GM19328 (cell line): ENCODE measurements at regions not wholly inside any gene's neighbourhood (a gene's known extent, or its start where the extent isn't known, plus 50 kb on each side); places are given as distances from the start of the nearest gene placed in this dataset.

Experiments
- ATAC-seq: cut with Tn5 transposase; IDR thresholded peaks from one replicate; pipeline ENCODE4 v1.9.1; 2021; ENCODE audit warnings: mild to moderate bottlenecking, moderate library complexity; ENCODE audit not compliant: unreplicated experiment

DNA sequence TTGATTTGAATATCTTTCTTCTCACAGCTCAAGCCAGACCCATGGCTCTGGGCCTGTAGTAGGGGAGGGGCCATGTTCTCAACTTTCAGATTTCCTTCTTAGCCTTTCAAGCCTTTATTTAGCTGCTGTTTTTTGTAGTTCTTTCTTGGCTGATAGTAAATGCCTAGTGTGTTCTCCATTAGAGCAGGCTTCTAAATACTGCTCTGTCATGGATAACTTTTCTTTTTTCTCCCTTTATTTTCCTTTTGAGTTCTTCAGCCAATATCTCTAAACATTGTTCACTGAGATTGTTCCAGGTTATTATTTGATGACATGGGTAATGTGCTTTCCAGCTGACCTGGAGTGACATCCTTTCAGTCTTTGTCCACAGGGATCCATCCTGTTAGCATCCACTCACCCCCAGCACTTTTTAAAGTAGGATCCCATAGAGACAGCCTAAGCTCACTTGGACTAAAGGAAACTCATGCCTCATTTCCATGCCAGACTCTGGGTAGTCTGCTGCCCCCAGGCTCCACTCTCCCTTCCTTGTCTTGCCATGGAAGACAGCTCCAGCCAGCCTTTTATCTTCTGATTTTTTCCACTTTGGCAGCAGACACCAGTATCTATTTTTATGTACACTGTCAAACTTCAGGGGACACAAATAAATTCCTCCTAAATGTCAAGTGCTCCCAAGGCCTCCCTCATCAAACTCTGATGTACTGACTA is 645.6 kb downstream of the RNF144B start:
- ATAC-seq: no peak

DNA sequence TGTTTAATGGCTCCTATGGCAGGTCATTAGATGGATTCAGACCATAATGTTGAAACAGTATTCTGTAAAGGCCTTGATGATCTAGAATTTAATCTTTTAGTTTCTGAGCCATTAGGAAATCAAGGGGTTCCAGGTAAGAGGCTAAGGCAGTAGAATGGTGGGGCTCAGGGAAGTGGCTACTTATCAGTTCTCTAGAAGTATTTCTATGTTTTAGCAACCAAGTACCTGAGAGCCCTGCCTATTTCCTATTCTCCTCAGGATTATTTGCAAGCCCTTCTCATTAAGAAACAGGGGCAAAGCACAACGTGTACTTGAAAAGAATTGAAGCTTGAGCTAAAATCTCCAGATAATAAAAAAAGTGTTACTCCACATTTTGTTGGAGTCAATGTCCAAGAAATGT is 646.5 kb downstream of the RNF144B start:
- no peak for ATAC-seq

GRCh38 chr6:19034986-19035385 is 647.8 kb downstream of the RNF144B start:
- ATAC-seq: no peak

- no peak for ATAC-seq
Measured at GRCh38 chr6:19035461-19036195, 648.5 kb downstream of the RNF144B start.

DNA sequence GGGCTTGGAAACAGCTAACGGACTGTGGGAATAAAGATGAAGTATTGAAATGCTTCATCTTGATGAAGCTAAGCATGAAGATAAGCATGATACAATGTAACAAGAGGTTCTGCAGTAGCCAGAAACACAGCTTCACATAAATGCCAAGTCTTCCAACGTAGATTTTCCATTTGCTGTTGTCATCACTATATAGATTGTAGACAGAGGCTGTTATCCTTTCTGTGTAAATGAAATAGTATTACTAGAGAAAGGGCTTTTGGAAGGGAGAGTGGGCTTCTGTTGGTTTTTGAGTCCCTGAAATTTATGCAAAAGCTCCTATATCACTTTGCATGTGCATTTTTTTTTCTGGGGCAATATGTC is 649.0 kb downstream of the RNF144B start:
- ATAC-seq: no peak

DNA sequence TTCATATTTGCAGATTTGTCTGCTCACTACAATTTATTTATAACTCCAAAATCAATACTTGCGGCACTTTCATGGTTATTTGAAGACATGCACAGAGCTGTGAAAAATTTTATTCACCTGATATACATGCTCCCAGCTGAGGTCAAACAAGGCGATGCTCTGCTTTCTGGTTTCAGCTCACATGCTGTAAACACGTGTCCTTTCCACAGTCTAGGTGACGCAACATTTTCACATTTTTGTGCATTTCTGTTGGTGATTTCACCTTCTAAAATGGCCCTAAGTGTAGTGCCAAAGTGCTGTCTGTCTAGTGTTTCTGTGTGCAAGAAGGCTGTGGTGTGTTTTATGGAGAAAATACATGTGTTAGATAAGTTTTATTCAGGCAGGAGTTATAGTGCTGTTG is 650.5 kb downstream of the RNF144B start:
- ATAC-seq: no peak

DNA sequence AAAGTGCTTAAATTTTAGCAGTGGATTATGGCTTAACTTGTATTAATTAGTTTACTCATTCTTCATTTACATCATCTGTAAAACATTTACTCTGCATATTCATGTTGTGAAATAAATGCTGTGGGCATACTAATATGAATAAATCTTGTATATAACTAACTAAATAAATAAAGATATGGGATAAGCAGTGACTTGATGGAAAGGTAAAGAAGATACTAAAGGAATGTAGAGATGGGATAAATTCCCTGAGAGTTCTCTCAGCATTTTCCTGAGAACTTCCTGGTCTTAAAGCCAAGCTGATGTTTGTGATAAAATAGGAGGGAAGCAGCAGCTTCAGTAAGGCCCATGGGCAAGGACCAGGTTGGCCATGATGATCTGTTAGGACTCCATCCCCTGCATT is 652.1 kb downstream of the RNF144B start:
- ATAC-seq: no peak

- ATAC-seq: no peak
Measured at GRCh38 chr6:19041906-19042305, 654.8 kb downstream of the RNF144B start.

DNA sequence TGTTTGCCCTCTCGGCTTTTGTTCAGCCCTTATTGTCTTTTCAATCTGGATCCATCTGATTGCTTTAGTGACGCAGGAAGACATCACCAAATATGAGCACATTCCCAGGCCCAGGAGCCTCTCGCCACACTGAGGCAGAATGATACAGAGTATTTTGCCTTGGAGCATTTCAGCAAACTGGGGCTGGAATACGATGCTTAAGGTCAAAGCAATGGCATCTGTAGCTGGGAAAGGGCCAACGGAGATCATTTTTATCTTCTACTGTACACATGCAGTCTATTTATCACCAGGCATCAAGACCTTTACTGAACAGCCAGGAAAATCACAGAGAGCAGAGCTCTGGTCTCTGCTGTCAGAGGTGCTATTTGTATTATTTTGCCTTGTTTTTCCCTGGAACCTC is 655.3 kb downstream of the RNF144B start:
- no peak for ATAC-seq

DNA sequence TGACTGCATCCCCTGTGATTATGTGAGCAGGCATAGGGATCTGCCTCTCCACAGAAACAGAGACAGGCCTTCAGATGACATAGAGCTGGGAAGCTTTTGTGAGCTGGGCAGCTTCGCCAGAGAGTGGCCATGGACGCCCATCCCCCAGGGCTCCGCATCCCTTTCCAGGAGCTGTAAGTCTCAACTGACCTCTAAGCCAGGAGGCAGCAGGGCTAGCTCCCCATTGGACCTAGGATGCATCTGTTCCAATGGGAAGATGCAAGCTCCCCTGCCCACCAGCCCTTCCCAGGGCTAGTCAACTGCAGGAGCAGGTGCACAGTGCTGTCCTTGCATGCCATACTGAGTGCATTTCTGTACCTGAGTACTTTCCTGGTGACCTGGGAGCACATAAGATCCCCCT is 663.6 kb downstream of the RNF144B start:
- no peak for ATAC-seq

DNA sequence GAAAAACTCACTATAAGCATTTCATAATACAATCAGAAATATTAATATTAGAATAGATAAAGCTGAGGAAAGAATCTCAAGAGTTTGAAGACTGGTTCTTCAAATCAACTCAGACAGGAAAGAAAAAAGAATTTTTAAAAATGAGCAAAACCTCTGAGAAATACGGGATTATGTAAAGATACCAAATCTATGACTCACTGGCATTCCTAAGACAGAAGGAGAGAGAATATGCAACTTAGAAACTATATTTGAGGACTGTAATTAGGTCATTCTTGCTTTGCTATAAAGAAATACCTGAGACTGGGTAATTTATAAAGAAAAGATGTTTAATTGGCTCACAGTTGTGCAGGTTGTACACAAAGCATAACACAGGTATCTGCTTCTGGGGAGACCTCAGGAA is 665.1 kb downstream of the RNF144B start:
- no peak for ATAC-seq

DNA sequence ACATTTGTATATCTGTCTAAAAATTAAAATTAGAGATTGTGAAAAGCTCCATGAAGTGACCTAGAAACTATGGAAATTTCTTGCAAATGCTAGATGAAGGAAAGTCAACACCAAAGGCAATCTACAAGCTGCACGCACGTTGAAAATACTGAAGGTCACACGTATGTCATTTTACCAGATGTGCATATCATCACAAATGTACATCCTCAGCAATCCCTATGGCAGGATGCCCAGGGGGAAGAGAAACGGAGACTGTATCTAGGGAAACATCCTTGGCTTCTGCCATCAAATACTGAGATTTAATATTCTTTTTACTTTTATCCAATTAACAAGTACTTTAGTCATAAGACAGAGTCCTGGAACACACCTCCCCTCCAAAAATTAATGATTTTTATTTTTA is 672.0 kb downstream of the RNF144B start:
- no peak for ATAC-seq

GRCh38 chr6:19067165-19067564 is 680.0 kb downstream of the RNF144B start:
- no peak for ATAC-seq

- no peak for ATAC-seq
Measured at GRCh38 chr6:19070520-19070919, 683.4 kb downstream of the RNF144B start.

- ATAC-seq: no peak
Measured at GRCh38 chr6:19083801-19084200, 696.7 kb downstream of the RNF144B start.

GRCh38 chr6:19086480-19086879 is 699.3 kb downstream of the RNF144B start:
- ATAC-seq: no peak

DNA sequence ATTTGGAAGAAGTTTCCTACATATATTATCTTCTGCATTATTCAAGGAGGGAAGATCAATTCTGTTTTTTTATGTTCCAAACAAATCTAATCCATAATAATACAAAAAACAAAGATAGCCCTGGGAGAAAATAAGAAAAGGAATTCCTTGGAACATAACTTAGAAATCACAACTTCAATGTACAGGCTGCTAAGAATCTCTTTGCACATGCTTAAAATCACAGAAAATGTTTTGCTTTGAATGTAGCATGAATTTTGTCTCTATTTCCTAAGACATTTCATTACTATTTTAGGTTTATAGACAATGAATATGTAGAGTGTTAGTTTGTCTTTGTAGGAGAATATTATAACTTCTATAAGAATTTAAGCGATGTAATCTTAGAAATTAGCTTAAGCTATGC is 700.1 kb downstream of the RNF144B start:
- ATAC-seq: no peak

GRCh38 chr6:19087897-19088296 is 700.7 kb downstream of the RNF144B start:
- no peak for ATAC-seq

DNA sequence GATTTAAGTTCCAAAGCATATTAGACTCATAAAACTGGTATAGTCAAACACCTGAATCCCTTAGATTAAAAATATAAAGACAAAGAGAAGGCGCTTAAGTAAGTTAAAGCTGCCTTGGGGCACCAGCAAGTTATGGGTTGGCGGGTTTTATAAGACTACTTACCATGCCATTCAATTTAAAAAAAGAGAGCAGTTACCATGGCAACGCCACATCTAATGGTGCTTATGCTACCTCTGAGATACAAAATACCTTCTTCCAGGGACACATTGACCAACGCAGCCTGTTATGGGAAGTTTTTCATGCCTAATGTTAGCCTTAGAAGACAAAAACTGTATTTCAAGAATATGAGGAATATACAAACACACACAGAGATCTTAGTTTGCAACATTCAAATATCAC is 713.6 kb downstream of the RNF144B start:
- no peak for ATAC-seq

DNA sequence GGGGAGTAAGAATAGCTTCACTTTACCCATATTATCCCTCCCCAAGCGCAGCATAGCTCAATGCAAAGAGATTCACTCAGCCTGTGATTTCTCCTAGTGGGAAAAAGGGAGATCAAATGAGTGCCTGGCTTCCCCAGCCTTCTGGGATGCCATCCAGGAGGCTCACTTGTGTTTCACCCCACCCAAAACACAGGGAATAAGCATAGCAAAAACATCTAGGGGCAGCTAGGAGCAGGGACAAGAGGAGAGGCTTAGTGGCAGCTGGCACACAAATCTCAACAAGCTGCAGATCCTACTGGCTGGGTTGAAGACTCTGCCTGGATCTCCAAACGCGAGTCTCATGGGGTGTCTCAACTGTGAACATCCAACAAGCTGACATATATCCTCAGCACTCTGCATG is 715.8 kb downstream of the RNF144B start:
- no peak for ATAC-seq

GRCh38 chr6:19107468-19107867 is 720.3 kb downstream of the RNF144B start:
- no peak for ATAC-seq

DNA sequence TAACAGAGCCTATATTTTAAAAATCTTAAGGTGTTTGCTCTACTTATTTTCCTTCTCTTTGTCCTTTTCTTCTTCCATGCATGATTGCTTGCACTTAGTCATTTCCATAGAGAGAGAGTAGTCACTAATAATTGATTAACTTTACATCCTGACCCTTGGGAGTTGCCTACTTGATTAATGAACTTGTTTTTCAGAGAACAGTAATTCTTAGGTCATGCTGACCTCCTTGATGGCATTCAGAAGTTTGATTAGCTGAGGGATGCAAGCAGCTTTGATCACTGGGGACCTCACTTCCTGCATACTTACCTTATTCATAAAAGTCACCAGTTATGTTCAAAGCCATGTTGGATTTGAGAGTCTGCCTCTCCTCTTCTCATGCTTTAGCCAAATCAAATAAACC is 715.6 kb upstream of the ID4 start:
- ATAC-seq: no peak

DNA sequence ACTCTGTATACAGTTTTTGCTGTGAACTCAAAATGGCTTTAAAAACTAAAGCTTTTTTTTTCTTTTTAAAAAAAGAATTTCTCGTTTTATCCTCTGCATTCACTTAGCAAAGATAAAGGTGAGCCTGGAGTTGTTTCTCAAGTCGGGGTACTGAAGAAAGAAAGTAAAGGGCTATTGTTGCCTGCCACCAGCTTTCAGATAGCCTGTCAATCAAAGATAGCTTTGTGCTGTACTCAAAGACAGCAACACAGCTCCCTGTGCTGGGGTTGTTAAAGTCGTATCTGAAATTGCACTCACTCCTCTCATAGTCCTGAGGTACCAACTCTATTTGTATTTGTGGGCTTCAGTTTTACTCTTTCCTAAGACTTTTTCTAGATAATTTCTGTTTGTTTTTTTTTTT is 710.1 kb upstream of the ID4 start:
- no peak for ATAC-seq
